Esophagus (tissue), 2 donors: ENCODE measurements at regions not wholly inside any gene's neighbourhood (a gene's known extent, or its start where the extent isn't known, plus 50 kb on each side); places are given as distances from the start of the nearest gene placed in this dataset.

ENCODE experiments used
- H3K27ac ChIP-seq, 2 donors: one replicate each; pipeline ENCODE4 v1.5.1; 2013; ENCODE audit warnings: low read depth in 2 of 2, mild to moderate bottlenecking in 2 of 2, inconsistent platforms in 1 of 2, low read length in 1 of 2, moderate library complexity in 1 of 2
- H3K27me3 ChIP-seq, 2 donors: one replicate each; pipeline ENCODE4 v1.6.1; 2013; ENCODE audit warnings: low read length in 2 of 2, control low read depth in 1 of 2, mild to moderate bottlenecking in 1 of 2; ENCODE audit not compliant: insufficient read depth in 2 of 2, control insufficient read depth in 1 of 2
- H3K36me3 ChIP-seq, 2 donors: one replicate each; pipeline ENCODE4 v1.6.1; 2013; ENCODE audit warnings: low read length in 1 of 2; ENCODE audit not compliant: control insufficient read depth in 2 of 2, insufficient read depth in 2 of 2
- H3K4me1 ChIP-seq, 2 donors: one replicate each; pipeline ENCODE4 v1.6.1; 2013; ENCODE audit warnings: low read length in 1 of 2; ENCODE audit not compliant: control insufficient read depth in 2 of 2, insufficient read depth in 2 of 2
- H3K4me3 ChIP-seq, 2 donors: one replicate each; pipeline ENCODE4 v1.5.1; 2013; ENCODE audit warnings: low read length in 2 of 2, mild to moderate bottlenecking in 2 of 2, low read depth in 1 of 2, moderate library complexity in 1 of 2
- H3K9me3 ChIP-seq, 2 donors: one replicate each; pipeline ENCODE4 v1.6.1; 2013; ENCODE audit warnings: mild to moderate bottlenecking in 2 of 2, low read depth in 1 of 2, low read length in 1 of 2, moderate library complexity in 1 of 2; ENCODE audit not compliant: control insufficient read depth in 2 of 2, insufficient read depth in 1 of 2
- WGBS, 2 donors: extraction: QIAGEN DNeasy Blood & Tissue Kit; methylation state at CpG; one replicate each; pipeline ENCODE4 v1.1.7; 2013; 5-methylcytosine and 5-hydroxymethylcytosine counted together
- donor health status: healthy with polysubstance abuse.
- donor health status: Bipolar disorder and iron deficiency.

DNA sequence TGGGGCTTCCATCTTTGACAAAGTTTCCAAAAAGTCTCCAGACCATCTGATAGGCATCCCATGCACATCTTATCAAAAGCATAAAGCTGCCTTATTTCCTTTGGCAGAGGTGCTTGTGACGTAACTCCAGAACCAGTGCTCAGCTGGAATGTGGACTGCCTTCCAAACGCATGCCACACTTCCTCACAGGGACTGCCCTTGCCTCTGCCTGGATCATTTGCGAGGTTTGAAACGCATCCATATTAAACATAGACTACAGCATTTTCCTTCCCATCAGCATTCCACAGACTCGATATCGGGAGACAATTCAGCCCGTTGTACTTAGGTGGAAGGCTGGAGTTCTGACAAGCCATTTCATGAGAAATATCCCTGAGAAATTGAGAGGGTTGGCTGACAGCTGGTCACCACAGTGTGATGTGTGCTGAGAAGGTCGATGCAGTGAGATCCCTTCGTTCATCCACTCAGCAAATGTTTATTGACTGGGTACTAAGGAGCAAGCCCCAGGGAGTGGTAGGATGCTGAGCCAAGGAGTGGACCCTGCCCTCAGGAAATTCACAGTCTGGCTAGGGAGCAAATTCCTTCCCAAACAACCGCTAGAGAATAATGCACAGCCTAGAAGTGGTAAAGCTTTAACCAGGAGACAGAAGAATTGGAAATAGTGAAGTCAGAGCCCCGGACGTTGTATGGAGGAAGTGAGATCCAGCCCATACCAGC is 376.0 kb downstream of the BCOR start:
- peaks cover 0 to 4% of the 10 kb centered on the region in 2 donors for H3K27me3 ChIP-seq
- WGBS, 2 donors, result 41 to 60% methylated on average over 12 of the region's 12 CpGs
- H3K4me1 ChIP-seq, result peaks cover 0 to 5% of the 10 kb centered on the region in 2 donors
- H3K36me3 ChIP-seq, result no peaks in the 10 kb centered on the region
- H3K27ac ChIP-seq, result no peak overlapping the region
- H3K4me3 ChIP-seq, result no peak overlapping the region
- H3K9me3 ChIP-seq, result no peaks in the 10 kb centered on the region

- Histone ChIP-seq H3K27me3 (peaks cover 0 to 4% of the 10 kb centered on the region in 2 donors), H3K36me3 (no peaks in the 10 kb centered on the region), H3K27ac (no peak overlapping the region), H3K9me3 (no peaks in the 10 kb centered on the region), H3K4me3 (no peak overlapping the region), H3K4me1 (peaks cover 0 to 5% of the 10 kb centered on the region in 2 donors)
- WGBS, 2 donors, result 71 to 80% methylated on average over 1 of the region's 1 CpG
Observed at GRCh38 chrX:39724544-39724943, 373.2 kb downstream of the BCOR start.

DNA sequence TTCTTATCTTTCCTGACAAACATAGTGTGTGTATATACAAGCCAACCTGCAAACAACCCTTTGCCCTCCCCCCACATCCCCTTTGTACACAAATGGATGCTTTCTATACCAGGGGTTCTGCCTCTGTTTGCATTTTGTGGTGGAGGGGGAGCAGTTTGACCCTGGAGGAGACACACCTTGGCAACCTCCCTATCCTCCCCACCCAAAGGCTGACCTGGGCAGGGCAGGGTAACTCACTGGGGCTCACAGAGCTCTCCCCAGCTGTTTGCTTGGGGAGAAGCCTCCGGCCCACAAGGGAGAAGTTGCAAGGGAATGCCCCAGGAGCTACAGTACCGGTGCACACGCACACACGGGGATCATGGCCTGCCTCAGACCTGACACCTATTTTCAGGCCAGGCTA is 372.6 kb downstream of the BCOR start:
- peaks cover 0 to 5% of the 10 kb centered on the region in 2 donors for H3K4me1 ChIP-seq
- no peaks in the 10 kb centered on the region for H3K36me3 ChIP-seq
- no peak overlapping the region for H3K4me3 ChIP-seq
- no peak overlapping the region for H3K27ac ChIP-seq
- WGBS, 2 donors, result 69 to 84% methylated on average over 4 of the region's 4 CpGs
- no peaks in the 10 kb centered on the region for H3K9me3 ChIP-seq
- H3K27me3 ChIP-seq, result peaks cover 0 to 4% of the 10 kb centered on the region in 2 donors

GRCh38 chrX:39725928-39726619 is 371.7 kb downstream of the BCOR start:
- Histone ChIP-seq H3K27me3 (peaks cover 0 to 4% of the 10 kb centered on the region in 2 donors), H3K4me1 (peaks cover 0 to 5% of the 10 kb centered on the region in 2 donors), H3K4me3 (no peak overlapping the region), H3K36me3 (no peaks in the 10 kb centered on the region), H3K9me3 (no peaks in the 10 kb centered on the region), H3K27ac (no peak overlapping the region)
- WGBS, 2 donors, result 50 to 52% methylated on average over 13 of the region's 13 CpGs

DNA sequence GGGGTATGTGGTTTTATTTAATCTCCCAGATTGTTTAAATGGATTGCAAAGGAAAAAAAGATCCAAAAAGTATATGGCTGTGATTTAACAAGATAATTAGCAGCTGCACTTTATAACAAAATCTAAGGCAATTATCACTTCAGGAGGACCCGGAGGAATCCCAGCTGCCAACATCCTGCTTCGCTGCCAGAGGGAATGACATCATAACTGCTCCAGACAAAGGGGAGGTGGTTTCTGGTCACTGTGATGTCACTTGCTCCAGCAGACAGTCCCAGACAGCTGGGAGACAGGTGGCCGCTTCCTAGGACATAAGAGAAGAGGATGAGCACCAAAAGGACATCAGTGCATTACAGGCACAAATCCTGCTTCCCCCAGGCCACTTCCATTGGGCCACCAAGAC is 371.0 kb downstream of the BCOR start:
- H3K36me3 ChIP-seq, result no peaks in the 10 kb centered on the region
- peaks cover 0 to 5% of the 10 kb centered on the region in 2 donors for H3K4me1 ChIP-seq
- peaks cover 0 to 4% of the 10 kb centered on the region in 2 donors for H3K27me3 ChIP-seq
- H3K4me3 ChIP-seq, result no peak overlapping the region
- 56 to 61% methylated on average over 3 of the region's 3 CpGs for WGBS, 2 donors
- H3K27ac ChIP-seq, result no peak overlapping the region
- H3K9me3 ChIP-seq, result no peaks in the 10 kb centered on the region

DNA sequence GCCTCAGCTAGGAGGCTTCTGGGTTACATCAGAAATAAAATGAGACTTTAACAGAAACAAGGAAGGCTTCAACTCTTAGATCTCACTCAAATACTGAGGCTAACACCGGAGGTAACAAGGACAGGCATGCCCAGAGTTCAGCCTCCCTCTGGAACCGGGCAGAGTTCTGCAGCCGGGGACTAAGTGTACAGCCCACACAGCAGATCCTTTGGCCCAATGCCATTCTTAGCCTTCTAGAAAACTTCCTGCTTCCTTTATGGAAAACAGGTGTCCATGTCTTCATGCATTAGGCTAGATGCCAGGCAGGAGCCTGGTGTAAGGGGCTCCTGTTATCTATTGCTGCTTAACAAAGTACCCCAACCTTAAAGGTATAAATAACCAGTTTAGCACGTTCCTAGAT is 369.7 kb downstream of the BCOR start:
- Histone ChIP-seq H3K27ac (no peak overlapping the region), H3K27me3 (no peaks in the 10 kb centered on the region), H3K4me1 (peaks cover 0 to 5% of the 10 kb centered on the region in 2 donors), H3K36me3 (no peaks in the 10 kb centered on the region), H3K4me3 (no peak overlapping the region), H3K9me3 (no peaks in the 10 kb centered on the region)
- 30 to 39% methylated on average over 4 of the region's 4 CpGs for WGBS, 2 donors

DNA sequence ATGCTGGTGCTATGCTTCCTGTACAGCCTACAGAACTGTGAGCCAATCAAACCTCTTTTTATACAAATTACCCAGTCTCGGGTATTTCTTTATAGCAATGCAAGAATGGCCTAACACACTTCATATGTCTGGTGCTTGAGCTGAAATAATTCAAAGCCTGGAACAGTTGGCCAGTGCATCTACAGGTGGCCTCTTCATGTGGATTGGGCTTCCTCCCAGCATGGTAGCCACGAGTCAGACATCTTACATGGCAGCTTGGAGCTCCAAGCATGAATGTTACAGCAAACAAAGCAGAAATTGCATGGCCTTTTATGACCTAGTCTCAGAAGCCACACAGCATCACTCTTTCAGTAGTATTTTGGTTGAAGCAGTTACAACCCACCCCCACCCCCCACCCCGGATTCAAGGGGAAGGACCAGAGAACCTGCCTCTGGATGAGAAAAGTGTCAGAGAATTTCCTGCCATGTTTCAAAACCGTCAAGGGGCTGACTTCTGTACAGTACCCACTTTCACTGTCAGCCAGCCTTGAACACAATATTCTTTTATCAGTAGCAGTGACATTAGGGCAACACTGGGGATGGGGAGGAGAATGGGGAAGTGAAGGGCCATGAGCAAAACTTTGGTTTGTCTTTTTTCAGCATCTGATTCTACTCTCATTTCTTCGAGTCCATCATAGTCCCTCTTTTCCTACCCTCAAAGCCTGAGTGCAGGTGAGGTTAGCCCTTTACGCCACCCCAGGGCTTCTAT is 368.7 kb downstream of the BCOR start:
- WGBS, 2 donors, result 82 to 92% methylated on average over 6 of the region's 6 CpGs
- Histone ChIP-seq H3K27ac (no peak overlapping the region), H3K36me3 (no peaks in the 10 kb centered on the region), H3K27me3 (no peaks in the 10 kb centered on the region), H3K9me3 (no peaks in the 10 kb centered on the region), H3K4me3 (no peak overlapping the region), H3K4me1 (peaks cover 0 to 5% of the 10 kb centered on the region in 2 donors)

- Histone ChIP-seq H3K27ac (no peak overlapping the region), H3K36me3 (no peaks in the 10 kb centered on the region), H3K4me1 (peaks cover 0 to 5% of the 10 kb centered on the region in 2 donors), H3K27me3 (no peaks in the 10 kb centered on the region), H3K4me3 (no peak overlapping the region), H3K9me3 (no peaks in the 10 kb centered on the region)
- 56 to 61% methylated on average over 21 of the region's 21 CpGs for WGBS, 2 donors
Observed at GRCh38 chrX:39729981-39730661, 367.6 kb downstream of the BCOR start.

DNA sequence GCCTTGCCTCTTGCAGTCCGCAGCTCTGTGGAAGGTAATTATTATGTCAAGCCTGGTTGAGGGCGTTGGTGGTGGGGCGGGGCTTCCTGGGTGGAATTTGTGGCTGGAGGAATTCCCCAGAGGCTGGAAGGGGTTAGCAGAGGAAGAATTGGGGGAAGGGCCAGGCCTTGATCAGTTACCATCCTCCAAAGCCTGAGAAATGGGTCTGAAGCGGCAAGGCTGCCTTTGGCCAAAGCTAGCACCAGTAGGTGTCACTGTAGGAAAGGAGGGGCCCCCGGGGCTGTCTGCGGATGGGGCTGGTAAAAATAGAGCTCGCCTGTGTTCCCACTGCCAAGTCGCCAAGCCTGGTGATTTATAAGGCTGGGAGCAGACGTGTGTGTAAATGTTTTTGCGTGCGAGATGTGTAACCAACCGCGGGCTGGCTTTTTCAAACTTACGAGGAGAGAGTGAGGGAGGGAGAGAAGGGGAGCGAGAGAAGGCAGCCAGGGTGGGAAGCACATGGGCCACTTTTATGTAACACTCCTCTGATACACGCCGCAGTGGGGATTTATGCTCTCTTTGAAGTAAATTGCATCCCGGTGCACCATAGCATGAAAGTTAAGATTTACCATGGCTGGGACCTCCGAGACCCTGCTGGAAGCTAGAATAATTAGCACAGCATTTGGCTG is 367.0 kb downstream of the BCOR start:
- whole genome bisulfite sequencing, 2 donors, result 10 to 17% methylated on average over 19 of the region's 19 CpGs
- no peaks in the 10 kb centered on the region for H3K27me3 ChIP-seq
- H3K4me3 ChIP-seq, result no peak overlapping the region
- H3K4me1 ChIP-seq, result peaks cover 0 to 4% of the 10 kb centered on the region in 2 donors
- H3K27ac ChIP-seq, result no peak overlapping the region
- no peaks in the 10 kb centered on the region for H3K36me3 ChIP-seq
- no peaks in the 10 kb centered on the region for H3K9me3 ChIP-seq
